Smooth muscle cell (in vitro differentiated cells): ENCODE measurements at regions not wholly inside any gene's neighbourhood (a gene's known extent, or its start where the extent isn't known, plus 50 kb on each side); places are given as distances from the start of the nearest gene placed in this dataset.

Source experiments
- DNase-seq: peaks from one replicate; lab custom pipeline; 2025; ENCODE audit not compliant: unreplicated experiment; lab: John Stamatoyannopoulos, UW
- H2AFZ ChIP-seq: fragments of 200-600 bp; sonication (generic); 2 replicates; pipeline ENCODE4 v1.6.0; 2016; ENCODE audit warnings: antibody characterized with exemption, low read depth, mild to moderate bottlenecking
- H3F3A ChIP-seq: fragments of 200-600 bp; sonication (generic); 2 replicates; pipeline ENCODE4 v1.6.0; 2017; ENCODE audit warnings: antibody characterized with exemption, low read depth
- H3K27ac ChIP-seq: fragments of 200-600 bp; sonication (generic); 2 replicates; pipeline ENCODE4 v1.5.1; 2016; ENCODE audit warnings: low read depth, mild to moderate bottlenecking
- H3K27me3 ChIP-seq: fragments of 200-600 bp; sonication (generic); 2 replicates; pipeline ENCODE4 v1.6.1; 2016; ENCODE audit warnings: low read depth, mild to moderate bottlenecking
- H3K36me3 ChIP-seq: fragments of 200-600 bp; sonication (generic); 2 replicates; pipeline ENCODE4 v1.5.1; 2016; ENCODE audit warnings: low read depth
- H3K4me1 ChIP-seq: fragments of 200-600 bp; sonication (generic); 2 replicates; pipeline ENCODE4 v1.5.1; 2016; ENCODE audit warnings: low read depth
- H3K4me2 ChIP-seq: fragments of 200-600 bp; sonication (generic); 2 replicates; pipeline ENCODE4 v1.6.0; 2016; ENCODE audit warnings: mild to moderate bottlenecking
- H3K4me3 ChIP-seq: fragments of 200-600 bp; sonication (generic); 2 replicates; pipeline ENCODE4 v1.5.1; 2016; ENCODE audit warnings: mild to moderate bottlenecking
- H3K79me2 ChIP-seq: fragments of 200-600 bp; sonication (generic); 2 replicates; pipeline ENCODE4 v1.6.0; 2016; ENCODE audit warnings: low read depth, mild to moderate bottlenecking
- H3K9ac ChIP-seq: fragments of 200-600 bp; sonication (generic); 2 replicates; pipeline ENCODE4 v1.6.0; 2016; ENCODE audit warnings: low read depth
- H3K9me3 ChIP-seq: fragments of 200-600 bp; sonication (generic); replicated peaks from 2 replicates; pipeline ENCODE4 v1.5.1; 2016; ENCODE audit warnings: low read depth
- H4K20me1 ChIP-seq: fragments of 200-600 bp; sonication (generic); 2 replicates; pipeline ENCODE4 v1.6.0; 2016; ENCODE audit warnings: low read depth
- CTCF ChIP-seq: fragments of 200-600 bp; sonication (generic); IDR thresholded peaks from 2 replicates; pipeline ENCODE4 v1.5.1; 2017; ENCODE audit warnings: borderline replicate concordance, mild to moderate bottlenecking, antibody characterized with exemption; ENCODE audit not compliant: insufficient read depth, poor library complexity, severe bottlenecking
- WGBS: methylation state at CpG from one replicate; pipeline ENCODE4 v1.1.7; 2016; ENCODE audit warnings: low lambda C conversion rate; 5-methylcytosine and 5-hydroxymethylcytosine counted together

- Histone ChIP-seq H3K9ac (no peak overlapping the region), H3K4me2 (peak overlapping the region; percentile 72), H3K27ac (no peak overlapping the region), H3K4me1 (peaks cover 5% of the 10 kb centered on the region), H4K20me1 (no peaks in the 10 kb centered on the region), H3K9me3 (no peaks in the 10 kb centered on the region), H3F3A (no peaks in the 10 kb centered on the region), H3K36me3 (no peaks in the 10 kb centered on the region), H3K4me3 (peak overlapping the region; percentile 25), H3K79me2 (no peaks in the 10 kb centered on the region), H3K27me3 (no peaks in the 10 kb centered on the region), H2AFZ (peak overlapping the region; percentile 93)
- 70% methylated on average over 7 of the region's 7 CpGs for WGBS
- no peak for DNase-seq
- no peak for TF ChIP-seq CTCF
Measured at GRCh38 chr4:177229331-177229730, 80.3 kb upstream of the NEIL3 start.

GRCh38 chr4:177232473-177232872 is 77.2 kb upstream of the NEIL3 start:
- Histone ChIP-seq H3K27ac (no peak overlapping the region), H3F3A (no peaks in the 10 kb centered on the region), H3K9me3 (no peaks in the 10 kb centered on the region), H2AFZ (no peak overlapping the region), H3K36me3 (no peaks in the 10 kb centered on the region), H3K9ac (no peak overlapping the region), H4K20me1 (no peaks in the 10 kb centered on the region), H3K4me1 (peaks cover 9% of the 10 kb centered on the region), H3K27me3 (no peaks in the 10 kb centered on the region), H3K79me2 (no peaks in the 10 kb centered on the region), H3K4me2 (no peak overlapping the region), H3K4me3 (no peak overlapping the region)
- no peak for TF ChIP-seq CTCF
- no peak for DNase-seq

GRCh38 chr4:177235026-177235425 is 74.6 kb upstream of the NEIL3 start:
- H3K9ac ChIP-seq, result no peak overlapping the region
- no peaks in the 10 kb centered on the region for H3K79me2 ChIP-seq
- no peak for DNase-seq
- H3K27me3 ChIP-seq, result no peaks in the 10 kb centered on the region
- H3K4me1 ChIP-seq, result peaks cover 4% of the 10 kb centered on the region
- H2AFZ ChIP-seq, result no peak overlapping the region
- no peaks in the 10 kb centered on the region for H3K9me3 ChIP-seq
- no peak for TF ChIP-seq CTCF
- no peaks in the 10 kb centered on the region for H3F3A ChIP-seq
- no peaks in the 10 kb centered on the region for H4K20me1 ChIP-seq
- peak overlapping the region; percentile 4 for H3K27ac ChIP-seq
- WGBS, result 50% methylated on average over 1 of the region's 1 CpG
- H3K4me2 ChIP-seq, result peak overlapping the region; percentile 49
- H3K4me3 ChIP-seq, result no peak overlapping the region
- no peaks in the 10 kb centered on the region for H3K36me3 ChIP-seq

- Histone ChIP-seq H3K27ac (no peak overlapping the region), H2AFZ (no peak overlapping the region)
Measured at GRCh38 chr4:177236886-177237285, 72.8 kb upstream of the NEIL3 start.

More at GRCh38 chr4:177236886-177237285, 72.8 kb upstream of the NEIL3 start:
- Histone ChIP-seq H3K27me3 (no peaks in the 10 kb centered on the region), H3K4me2 (no peak overlapping the region), H4K20me1 (no peaks in the 10 kb centered on the region), H3K4me1 (peaks cover 4% of the 10 kb centered on the region), H3K9me3 (no peaks in the 10 kb centered on the region), H3K36me3 (no peaks in the 10 kb centered on the region), H3K4me3 (no peak overlapping the region), H3K9ac (no peak overlapping the region), H3K79me2 (no peaks in the 10 kb centered on the region), H3F3A (no peaks in the 10 kb centered on the region)
- WGBS, result 92% methylated on average over 4 of the region's 4 CpGs
- no peak for TF ChIP-seq CTCF
- DNase-seq, result no peak
